Spleen (tissue), 11 donors: ENCODE measurements at regions not wholly inside any gene's neighbourhood (a gene's known extent, or its start where the extent isn't known, plus 50 kb on each side); places are given as distances from the start of the nearest gene placed in this dataset.

Experiments
- DNase-seq: peaks from one replicate; pipeline ENCODE4 v3.0.0-alpha.2; 2020
- H3K27ac ChIP-seq, 8 donors: fragments of 200-600 bp; sonication (generic) in 7 of 8; 1 replicate in 4 of 8; 2 replicates in 4 of 8; pipeline versions ENCODE4 v1.5.0 to v1.8.0; 2016 to 2021; ENCODE audit warnings: inconsistent platforms in 4 of 8, mild to moderate bottlenecking in 4 of 8, moderate library complexity in 1 of 8
- H3K27me3 ChIP-seq, 7 donors: fragments of 200-600 bp; sonication (generic) in 6 of 7; replicated peaks in 1 of 7; 1 replicate in 4 of 7; 2 replicates in 3 of 7; pipeline versions ENCODE4 v1.5.0 to v1.8.0; 2016 to 2021; ENCODE audit warnings: inconsistent platforms in 3 of 7, mild to moderate bottlenecking in 1 of 7
- H3K36me3 ChIP-seq, 6 donors: fragments of 200-600 bp; sonication (generic) in 5 of 6; 1 replicate in 4 of 6; 2 replicates in 2 of 6; pipeline versions ENCODE4 v1.5.0 to v1.8.0; 2016 to 2021; ENCODE audit warnings: inconsistent platforms in 2 of 6
- H3K4me1 ChIP-seq, 6 donors: fragments of 200-600 bp; sonication (generic) in 5 of 6; 1 replicate in 3 of 6; 2 replicates in 3 of 6; pipeline versions ENCODE4 v1.5.0 to v1.8.0; 2016 to 2021; ENCODE audit warnings: inconsistent platforms in 3 of 6
- H3K4me3 ChIP-seq, 8 donors: fragments of 200-600 bp; sonication (generic) in 7 of 8; 1 replicate in 4 of 8; 2 replicates in 4 of 8; pipeline versions ENCODE4 v1.5.0 to v1.8.0; 2016 to 2021; ENCODE audit warnings: inconsistent platforms in 4 of 8, mild to moderate bottlenecking in 4 of 8, moderate library complexity in 2 of 8
- H3K9me3 ChIP-seq, 8 donors: fragments of 200-600 bp; sonication (generic) in 7 of 8; 1 replicate in 4 of 8; 2 replicates in 4 of 8; pipeline versions ENCODE4 v1.5.0 to v1.8.0; 2016 to 2021; ENCODE audit warnings: inconsistent platforms in 4 of 8
- POLR2A ChIP-seq, 3 donors: fragments of 450-650 bp; IDR thresholded peaks; one replicate each; pipeline ENCODE4 v1.5.1; 2017; ENCODE audit warnings: antibody characterized with exemption in 3 of 3, mild to moderate bottlenecking in 1 of 3
- POLR2AphosphoS5 ChIP-seq, 3 donors: sonication (generic); formaldehyde crosslinking; IDR thresholded peaks; one replicate each; pipeline ENCODE4 v1.5.1; 2017; ENCODE audit warnings: antibody characterized with exemption in 3 of 3
- WGBS, 5 donors: extraction: QIAGEN DNeasy Blood & Tissue Kit in 3 of 5; methylation state at CpG; one replicate each; pipeline versions ENCODE4 v1.1.5 to v1.1.7; 2013 to 2018; 5-methylcytosine and 5-hydroxymethylcytosine counted together
- intact Hi-C: fragments of 100-400 bp; cut with DNase I; formaldehyde crosslinking; loops from one replicate; pipeline ENCODE4 v1.15.0; 2023; ENCODE audit warnings: low total_unique reads
- TF ChIP-seq, protein P1 (sequence below), 11 experiments: fragments of 200-600 bp in 7 of 11; fragments of 450-650 bp in 4 of 11; sonication (generic) in 4 of 11; IDR thresholded peaks in 8 of 11; conservative IDR thresholded peaks in 3 of 11; 1 replicate in 7 of 11; 2 replicates in 4 of 11; pipeline versions ENCODE4 v1.4.0 to v1.8.0; 2016 to 2021; ENCODE audit warnings: antibody characterized with exemption in 11 of 11, inconsistent platforms in 4 of 11, mild to moderate bottlenecking in 1 of 11
- donor health status: healthy with polysubstance abuse.
- donor health status: DM: no; HTN: no; CAD: no; lungs with moderate emphysema.
- donor health status: DM: no; HTN: no; CAD: no.
- donor health status: Bipolar disorder and iron deficiency.
- donor health status: healthy.
- donor health status: DM: no; HTN: no; CAD: no.
- donor health status: DM: yes; HTN: yes; CAD: no.

- peaks cover 0 to 17% (median 4%) of the 10 kb centered on the region in 6 donors for H3K4me1 ChIP-seq
- no peaks in the 10 kb centered on the region for H3K36me3 ChIP-seq
- H3K9me3 ChIP-seq: peaks cover 0 to 1% (median 0%) of the 10 kb centered on the region in 8 donors
- H3K27ac ChIP-seq: no peak overlapping the region
- 60 to 71% (median 68%) methylated on average over 5 of the region's 5 CpGs for WGBS, 5 donors
- intact Hi-C loops: no loop called here
- DNase-seq: no peak
- H3K4me3 ChIP-seq: no peak overlapping the region
- TF ChIP-seq POLR2A (IDR thresholded peaks at IDR 0.05): no peak
- H3K27me3 ChIP-seq: no peaks in the 10 kb centered on the region
Observed at GRCh38 chr1:229109320-229109761, 161.6 kb upstream of the RAB4A start.

DNA sequence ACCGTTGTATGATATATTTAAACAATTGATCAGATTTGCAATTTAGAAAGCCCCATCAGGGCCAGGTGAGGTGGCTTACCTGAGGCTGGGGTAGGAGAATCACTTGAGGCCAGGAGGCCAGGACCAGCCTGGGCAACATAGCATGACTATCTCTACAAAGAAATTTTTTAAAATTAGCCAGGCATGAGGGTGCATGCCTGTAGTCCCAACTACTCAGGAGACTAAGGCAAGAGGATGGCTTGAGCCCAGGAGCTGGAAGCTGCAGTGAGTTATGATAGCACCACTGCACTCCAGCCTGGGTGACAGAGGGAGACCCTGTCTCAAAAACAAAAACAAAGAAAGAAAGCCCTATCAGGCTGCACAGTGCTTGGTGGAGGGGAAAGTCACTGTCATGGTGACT lies 159.9 kb upstream of the RAB4A start:
- TF ChIP-seq POLR2AphosphoS5 (IDR thresholded peaks at IDR 0.05) (no peak), POLR2A (IDR thresholded peaks at IDR 0.05) (no peak)
- TF ChIP-seq, protein P1, sequence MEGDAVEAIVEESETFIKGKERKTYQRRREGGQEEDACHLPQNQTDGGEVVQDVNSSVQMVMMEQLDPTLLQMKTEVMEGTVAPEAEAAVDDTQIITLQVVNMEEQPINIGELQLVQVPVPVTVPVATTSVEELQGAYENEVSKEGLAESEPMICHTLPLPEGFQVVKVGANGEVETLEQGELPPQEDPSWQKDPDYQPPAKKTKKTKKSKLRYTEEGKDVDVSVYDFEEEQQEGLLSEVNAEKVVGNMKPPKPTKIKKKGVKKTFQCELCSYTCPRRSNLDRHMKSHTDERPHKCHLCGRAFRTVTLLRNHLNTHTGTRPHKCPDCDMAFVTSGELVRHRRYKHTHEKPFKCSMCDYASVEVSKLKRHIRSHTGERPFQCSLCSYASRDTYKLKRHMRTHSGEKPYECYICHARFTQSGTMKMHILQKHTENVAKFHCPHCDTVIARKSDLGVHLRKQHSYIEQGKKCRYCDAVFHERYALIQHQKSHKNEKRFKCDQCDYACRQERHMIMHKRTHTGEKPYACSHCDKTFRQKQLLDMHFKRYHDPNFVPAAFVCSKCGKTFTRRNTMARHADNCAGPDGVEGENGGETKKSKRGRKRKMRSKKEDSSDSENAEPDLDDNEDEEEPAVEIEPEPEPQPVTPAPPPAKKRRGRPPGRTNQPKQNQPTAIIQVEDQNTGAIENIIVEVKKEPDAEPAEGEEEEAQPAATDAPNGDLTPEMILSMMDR (IDR thresholded peaks at IDR 0.05 in 8 of 11, conservative IDR thresholded peaks at IDR 0.05 in 3 of 11): no peak
- no peak for DNase-seq
- Histone ChIP-seq H3K36me3 (no peaks in the 10 kb centered on the region), H3K4me1 (peaks cover 0 to 17% (median 5%) of the 10 kb centered on the region in 6 donors), H3K27me3 (no peaks in the 10 kb centered on the region), H3K27ac (no peak overlapping the region), H3K4me3 (no peak overlapping the region), H3K9me3 (no peaks in the 10 kb centered on the region)
- intact Hi-C loops: no loop called here
- WGBS, 5 donors: 86 to 100% (median 90%) methylated on average over 1 of the region's 1 CpG

DNA sequence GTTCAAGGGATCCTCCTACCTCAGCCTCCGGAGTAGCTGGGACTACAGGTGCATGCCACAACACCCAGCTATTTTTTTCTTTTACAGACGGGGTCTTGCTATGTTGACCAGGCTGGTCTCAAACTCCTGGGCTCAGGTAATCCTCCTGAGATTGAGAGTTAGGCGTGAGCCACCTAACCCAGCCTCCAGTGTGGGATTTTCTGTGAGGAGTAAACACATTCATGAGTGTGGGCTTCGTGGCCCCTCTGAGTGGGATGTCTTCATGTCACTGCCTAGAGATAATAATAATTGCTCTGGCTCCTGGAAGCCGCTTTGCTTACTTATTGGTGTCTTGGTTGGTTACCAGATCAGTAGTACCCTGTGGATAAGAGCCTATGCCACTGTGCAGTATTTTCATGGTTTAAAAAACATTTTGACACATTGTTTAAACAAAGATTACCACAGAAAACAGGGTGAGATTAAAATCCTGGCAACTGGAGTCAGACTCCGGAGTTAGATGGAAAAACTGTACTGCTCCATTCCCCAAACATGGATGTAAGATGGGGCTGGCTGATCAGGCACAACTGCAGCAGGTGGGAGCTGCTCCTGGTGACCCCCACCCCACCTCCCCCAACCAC lies 159.1 kb upstream of the RAB4A start:
- 84 to 95% (median 90%) methylated on average over 6 of the region's 6 CpGs for WGBS, 5 donors
- no peak overlapping the region for H3K27ac ChIP-seq
- DNase-seq: no peak
- TF ChIP-seq, protein P1 (IDR thresholded peaks at IDR 0.05 in 8 of 11, conservative IDR thresholded peaks at IDR 0.05 in 3 of 11): no peak
- TF ChIP-seq POLR2A (IDR thresholded peaks at IDR 0.05) (no peak), POLR2AphosphoS5 (IDR thresholded peaks at IDR 0.05) (no peak)
- H3K9me3 ChIP-seq: no peaks in the 10 kb centered on the region
- no peak overlapping the region for H3K4me3 ChIP-seq
- intact Hi-C loops: no loop called here
- no peaks in the 10 kb centered on the region for H3K27me3 ChIP-seq
- H3K36me3 ChIP-seq: no peaks in the 10 kb centered on the region
- H3K4me1 ChIP-seq: peaks cover 0 to 17% (median 5%) of the 10 kb centered on the region in 6 donors

- Histone ChIP-seq H3K4me1 (peaks cover 0 to 18% (median 7%) of the 10 kb centered on the region in 6 donors), H3K4me3 (no peak overlapping the region), H3K27ac (no peak overlapping the region), H3K9me3 (no peaks in the 10 kb centered on the region), H3K27me3 (no peaks in the 10 kb centered on the region), H3K36me3 (no peaks in the 10 kb centered on the region)
- no peak for DNase-seq
- TF ChIP-seq POLR2A (IDR thresholded peaks at IDR 0.05) (no peak), POLR2AphosphoS5 (IDR thresholded peaks at IDR 0.05) (no peak)
- TF ChIP-seq, protein P1 (IDR thresholded peaks at IDR 0.05 in 8 of 11, conservative IDR thresholded peaks at IDR 0.05 in 3 of 11): no peak
- intact Hi-C loops: no loop called here
- WGBS, 5 donors: 87 to 97% (median 92%) methylated on average over 3 of the region's 3 CpGs
Observed at GRCh38 chr1:229112832-229113548, 157.9 kb upstream of the RAB4A start.
